Chondrocyte (in vitro differentiated cells): ENCODE measurements at regions not wholly inside any gene's neighbourhood (a gene's known extent, or its start where the extent isn't known, plus 50 kb on each side); places are given as distances from the start of the nearest gene placed in this dataset.

ENCODE experiments used
- DNase-seq: peaks from one replicate; pipeline ENCODE4 v3.0.0; 2021; ENCODE audit warnings: mixed read lengths, low spot score
- H3K27ac Mint-ChIP-seq: one replicate; pipeline ENCODE4 v1.8.0; 2021; ENCODE audit warnings: mild to moderate bottlenecking, moderate library complexity, mixed read lengths; ENCODE audit not compliant: unreplicated experiment
- H3K27me3 Mint-ChIP-seq: 2 replicates; pipeline ENCODE4 v1.8.0; 2021; ENCODE audit warnings: low read depth, mixed read lengths
- H3K36me3 Mint-ChIP-seq: 2 replicates; pipeline ENCODE4 v1.8.0; 2021; ENCODE audit warnings: low read depth, mixed read lengths
- H3K4me1 Mint-ChIP-seq: 2 replicates; pipeline ENCODE4 v1.8.0; 2021; ENCODE audit warnings: low read depth, mild to moderate bottlenecking, mixed read lengths
- H3K4me3 Mint-ChIP-seq: one replicate; pipeline ENCODE4 v1.8.0; 2021; ENCODE audit warnings: mild to moderate bottlenecking, moderate library complexity, mixed read lengths; ENCODE audit not compliant: unreplicated experiment
- H3K9me3 Mint-ChIP-seq: 2 replicates; pipeline ENCODE4 v1.8.0; 2021; ENCODE audit warnings: low read depth, mixed read lengths
- TF ChIP-seq, protein P1 (sequence below): fragments of 200-600 bp; sonication (generic); IDR thresholded peaks from 2 replicates; pipeline ENCODE4 v1.5.0; 2021; ENCODE audit warnings: antibody characterized with exemption, mild to moderate bottlenecking, moderate library complexity

DNA sequence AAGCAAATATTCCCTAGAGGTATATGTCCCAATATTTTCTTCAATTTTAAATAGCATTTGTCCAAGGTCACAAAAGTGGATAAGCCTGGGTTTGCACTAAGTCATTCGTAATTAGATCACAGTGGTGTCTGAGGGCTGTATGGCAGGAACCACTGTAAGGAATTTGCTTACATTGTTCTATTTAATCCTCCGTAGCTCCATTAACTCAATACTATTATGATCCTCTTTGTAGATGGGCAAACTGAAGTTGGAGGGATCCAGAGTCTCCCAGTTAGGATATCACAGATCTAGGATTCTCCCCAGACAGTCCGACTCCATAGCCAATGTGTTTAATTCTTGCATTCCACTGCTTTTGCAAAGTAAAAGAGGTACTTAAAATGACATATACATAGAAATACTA lies 242.7 kb upstream of the DCAF8L1 start:
- Mint-ChIP-seq H3K4me1 (no peaks in the 10 kb centered on the region), H3K4me3 (no peak overlapping the region), H3K27ac (no peak overlapping the region), H3K36me3 (no peaks in the 10 kb centered on the region), H3K27me3 (no peaks in the 10 kb centered on the region), H3K9me3 (peaks cover 5% of the 10 kb centered on the region)
- TF ChIP-seq, protein P1, sequence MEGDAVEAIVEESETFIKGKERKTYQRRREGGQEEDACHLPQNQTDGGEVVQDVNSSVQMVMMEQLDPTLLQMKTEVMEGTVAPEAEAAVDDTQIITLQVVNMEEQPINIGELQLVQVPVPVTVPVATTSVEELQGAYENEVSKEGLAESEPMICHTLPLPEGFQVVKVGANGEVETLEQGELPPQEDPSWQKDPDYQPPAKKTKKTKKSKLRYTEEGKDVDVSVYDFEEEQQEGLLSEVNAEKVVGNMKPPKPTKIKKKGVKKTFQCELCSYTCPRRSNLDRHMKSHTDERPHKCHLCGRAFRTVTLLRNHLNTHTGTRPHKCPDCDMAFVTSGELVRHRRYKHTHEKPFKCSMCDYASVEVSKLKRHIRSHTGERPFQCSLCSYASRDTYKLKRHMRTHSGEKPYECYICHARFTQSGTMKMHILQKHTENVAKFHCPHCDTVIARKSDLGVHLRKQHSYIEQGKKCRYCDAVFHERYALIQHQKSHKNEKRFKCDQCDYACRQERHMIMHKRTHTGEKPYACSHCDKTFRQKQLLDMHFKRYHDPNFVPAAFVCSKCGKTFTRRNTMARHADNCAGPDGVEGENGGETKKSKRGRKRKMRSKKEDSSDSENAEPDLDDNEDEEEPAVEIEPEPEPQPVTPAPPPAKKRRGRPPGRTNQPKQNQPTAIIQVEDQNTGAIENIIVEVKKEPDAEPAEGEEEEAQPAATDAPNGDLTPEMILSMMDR, result no peak
- no peak for DNase-seq

DNA sequence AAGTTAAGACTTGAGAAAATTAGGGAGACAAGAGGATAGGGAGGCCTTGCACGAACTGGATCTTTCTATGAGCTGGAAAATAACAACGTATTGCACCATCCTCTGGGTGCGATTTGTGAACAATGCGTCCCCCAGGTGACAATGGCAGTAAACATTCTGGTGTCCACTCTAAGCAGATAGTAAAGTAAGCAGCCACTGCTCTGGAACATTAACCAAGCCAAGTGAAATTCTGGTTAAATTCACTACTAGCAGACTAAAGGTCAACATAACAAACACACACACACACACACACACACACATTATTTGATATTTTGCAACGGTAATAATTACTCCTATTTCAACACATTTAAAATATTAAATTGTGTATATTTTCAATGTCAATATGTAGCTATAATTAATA lies 242.2 kb upstream of the DCAF8L1 start:
- Mint-ChIP-seq H3K27ac (no peak overlapping the region), H3K27me3 (no peaks in the 10 kb centered on the region), H3K4me3 (no peak overlapping the region), H3K4me1 (no peaks in the 10 kb centered on the region), H3K36me3 (no peaks in the 10 kb centered on the region), H3K9me3 (peaks cover 5% of the 10 kb centered on the region)
- TF ChIP-seq, protein P1, result no peak
- DNase-seq, result no peak

DNA sequence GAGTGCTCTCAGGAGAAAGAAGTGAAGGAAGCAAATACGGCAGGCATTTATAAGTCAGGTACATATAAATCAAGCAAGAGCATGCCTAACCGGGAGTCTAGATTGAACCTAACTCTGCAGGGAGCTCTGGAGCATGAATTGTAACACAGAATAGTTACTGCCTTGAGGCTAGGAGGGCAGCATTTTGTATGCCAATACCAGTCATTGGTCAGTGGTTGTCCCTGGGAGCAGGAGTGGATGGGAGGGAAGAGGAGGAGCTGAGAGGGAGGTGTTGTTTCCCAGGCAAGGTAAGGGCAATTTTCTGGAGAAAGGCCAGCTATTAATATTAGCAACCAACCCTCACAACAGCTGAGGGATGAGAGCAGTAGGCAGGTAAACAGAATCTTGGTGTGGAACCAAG lies 224.7 kb upstream of the DCAF8L1 start:
- Mint-ChIP-seq H3K36me3 (no peaks in the 10 kb centered on the region), H3K4me3 (no peak overlapping the region), H3K27me3 (peaks cover 6% of the 10 kb centered on the region), H3K4me1 (peaks cover 3% of the 10 kb centered on the region), H3K9me3 (no peaks in the 10 kb centered on the region), H3K27ac (no peak overlapping the region)
- DNase-seq, result no peak
- TF ChIP-seq, protein P1, result no peak

DNA sequence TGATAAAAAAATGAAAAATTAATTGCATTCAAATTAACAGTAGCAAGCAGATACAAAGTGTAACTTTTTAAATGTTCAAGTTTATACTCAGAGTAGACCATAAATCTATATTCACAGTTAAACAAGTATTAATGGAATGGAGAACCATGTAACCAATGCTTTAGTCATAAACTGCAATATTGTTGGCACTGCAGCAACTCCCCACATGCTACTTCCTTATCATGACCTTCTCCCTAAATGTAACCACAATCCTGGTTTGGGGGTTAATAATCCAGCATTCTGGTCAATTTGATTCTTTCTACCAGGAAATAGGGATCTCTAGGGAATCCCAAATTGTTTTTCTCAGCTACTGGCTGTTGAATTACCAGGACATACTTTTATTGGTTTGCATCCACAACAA lies 223.9 kb upstream of the DCAF8L1 start:
- no peak for DNase-seq
- H3K4me1 Mint-ChIP-seq, result peaks cover 3% of the 10 kb centered on the region
- no peaks in the 10 kb centered on the region for H3K9me3 Mint-ChIP-seq
- TF ChIP-seq, protein P1, result no peak
- peaks cover 6% of the 10 kb centered on the region for H3K27me3 Mint-ChIP-seq
- H3K27ac Mint-ChIP-seq, result no peak overlapping the region
- no peaks in the 10 kb centered on the region for H3K36me3 Mint-ChIP-seq
- H3K4me3 Mint-ChIP-seq, result no peak overlapping the region

DNA sequence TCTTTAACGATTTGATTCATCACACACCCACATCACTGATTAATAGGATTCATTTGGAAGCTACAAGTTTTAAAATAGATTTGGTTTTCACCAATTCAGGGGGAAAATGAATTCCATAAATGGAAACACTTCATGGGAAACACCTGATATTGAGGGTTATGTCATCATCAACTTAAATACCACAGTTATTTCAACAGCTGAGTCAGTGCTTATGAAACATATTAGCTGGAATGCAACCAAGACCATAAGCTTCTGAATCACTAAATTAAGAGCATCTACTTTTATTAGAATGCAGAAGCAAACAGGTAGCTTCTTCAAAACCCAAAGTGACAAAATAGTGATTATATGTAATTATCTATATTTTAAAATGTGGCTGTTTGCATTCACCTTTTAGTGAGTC lies 207.8 kb upstream of the DCAF8L1 start:
- H3K27ac Mint-ChIP-seq, result peak overlapping the region; percentile 50
- peaks cover 13% of the 10 kb centered on the region for H3K9me3 Mint-ChIP-seq
- peaks cover 7% of the 10 kb centered on the region for H3K4me1 Mint-ChIP-seq
- TF ChIP-seq, protein P1, result no peak
- no peaks in the 10 kb centered on the region for H3K27me3 Mint-ChIP-seq
- no peak for DNase-seq
- no peaks in the 10 kb centered on the region for H3K36me3 Mint-ChIP-seq
- H3K4me3 Mint-ChIP-seq, result no peak overlapping the region
